ENCODE measurements at regions not wholly inside any gene's neighbourhood (a gene's known extent, or its start where the extent isn't known, plus 50 kb on each side); places are given as distances from the start of the nearest gene placed in this dataset.

DNA sequence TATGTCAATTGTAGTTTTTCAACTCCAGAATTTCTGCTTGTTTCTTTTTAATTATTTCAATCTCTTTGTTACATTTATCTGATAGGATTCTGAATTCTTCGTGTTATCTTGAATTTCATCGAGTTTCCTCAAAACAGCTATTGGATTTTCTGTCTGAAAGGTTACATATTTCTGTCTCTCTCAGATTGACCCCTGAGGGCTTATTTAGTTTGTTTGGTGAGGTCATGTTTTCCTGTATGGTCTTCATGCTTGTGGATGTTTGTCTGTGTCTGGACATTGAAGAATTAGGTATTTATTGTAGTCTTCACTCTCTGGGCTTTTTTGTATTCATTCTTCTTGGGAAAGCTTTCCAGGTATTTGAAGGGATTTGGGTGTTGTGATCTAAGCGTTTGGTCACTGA lies 85.6 kb downstream of the SNAPC1 start:
- no peak for ATAC-seq
- DNase-seq, result no peak

DNA sequence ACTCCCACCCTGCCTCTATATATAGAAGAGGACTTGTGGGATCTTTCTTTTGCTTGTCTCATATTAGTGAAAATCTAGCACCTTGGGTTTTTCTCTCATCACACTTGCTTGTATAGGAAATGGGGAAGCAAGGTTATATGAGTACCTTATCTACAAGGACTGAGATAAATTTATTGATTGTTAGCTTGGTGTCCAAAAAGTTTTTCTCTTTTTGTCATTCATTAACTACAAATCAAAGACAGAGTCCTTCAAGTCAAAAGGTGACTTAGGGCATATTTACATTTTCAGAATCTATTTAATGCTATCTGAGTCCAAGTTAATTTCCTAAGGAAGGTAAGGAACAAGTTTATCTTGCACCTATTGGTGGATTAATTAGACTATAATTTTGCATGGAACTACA lies 92.7 kb downstream of the SNAPC1 start:
- no peak for ATAC-seq
- DNase-seq, result no peak

DNA sequence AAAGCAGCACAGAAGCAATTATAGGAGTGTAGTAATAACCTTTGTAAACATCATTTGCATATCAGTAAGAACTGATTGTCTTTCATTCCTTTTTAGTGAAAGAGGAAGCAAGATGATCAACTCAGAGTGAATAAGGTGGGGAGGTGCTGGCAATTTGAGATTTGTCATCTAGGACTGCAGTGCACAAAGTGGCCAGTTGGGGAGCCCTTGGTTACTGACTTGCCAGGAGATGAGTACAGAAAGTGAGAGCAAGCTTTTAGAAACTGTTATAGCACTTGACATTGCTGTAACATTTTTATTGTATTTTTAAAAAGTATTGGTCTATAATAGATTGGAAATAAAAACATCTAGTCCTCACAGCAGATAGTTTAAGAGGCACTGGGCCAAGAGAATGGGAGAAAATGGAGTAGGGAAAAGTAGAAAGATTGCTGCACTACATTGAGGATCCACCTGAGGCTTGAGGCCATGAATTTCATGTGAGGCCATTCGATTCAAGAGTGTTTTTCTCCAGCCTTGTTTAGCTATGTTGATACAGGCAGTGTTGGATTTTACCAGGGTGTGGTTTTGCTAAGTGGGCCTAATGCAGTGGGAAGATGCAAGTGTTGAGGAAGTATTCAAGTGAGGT lies 98.2 kb downstream of the SNAPC1 start:
- ATAC-seq, result peak; percentile 87
- DNase-seq, result peak; percentile 69

DNA sequence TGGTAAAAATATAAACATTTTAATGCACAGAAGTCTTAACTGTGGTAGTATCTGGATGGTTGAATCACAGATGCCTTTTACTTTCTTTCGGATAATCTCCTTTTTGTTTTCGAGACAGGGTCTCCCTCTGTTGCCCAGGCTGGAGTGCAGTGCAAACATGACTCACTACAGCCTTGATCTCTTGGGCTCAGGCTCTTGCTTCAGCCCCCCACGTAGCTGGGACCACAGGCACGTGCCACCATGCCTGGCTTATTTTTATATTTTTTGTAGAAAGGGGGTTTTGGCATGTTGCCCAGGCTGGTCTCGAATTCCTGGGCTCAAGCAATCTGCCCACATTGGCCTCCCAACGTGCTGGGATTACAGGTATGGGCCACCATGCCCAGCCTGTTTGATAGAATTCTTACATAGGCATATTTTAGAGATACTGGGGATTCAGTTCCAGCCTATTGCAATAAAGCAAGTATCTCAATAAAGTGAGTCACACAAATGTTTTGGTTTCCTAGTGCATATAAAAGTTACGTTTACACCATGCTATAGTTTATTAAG lies 99.2 kb downstream of the SNAPC1 start:
- ATAC-seq (no peak), DNase-seq (no peak)

DNA sequence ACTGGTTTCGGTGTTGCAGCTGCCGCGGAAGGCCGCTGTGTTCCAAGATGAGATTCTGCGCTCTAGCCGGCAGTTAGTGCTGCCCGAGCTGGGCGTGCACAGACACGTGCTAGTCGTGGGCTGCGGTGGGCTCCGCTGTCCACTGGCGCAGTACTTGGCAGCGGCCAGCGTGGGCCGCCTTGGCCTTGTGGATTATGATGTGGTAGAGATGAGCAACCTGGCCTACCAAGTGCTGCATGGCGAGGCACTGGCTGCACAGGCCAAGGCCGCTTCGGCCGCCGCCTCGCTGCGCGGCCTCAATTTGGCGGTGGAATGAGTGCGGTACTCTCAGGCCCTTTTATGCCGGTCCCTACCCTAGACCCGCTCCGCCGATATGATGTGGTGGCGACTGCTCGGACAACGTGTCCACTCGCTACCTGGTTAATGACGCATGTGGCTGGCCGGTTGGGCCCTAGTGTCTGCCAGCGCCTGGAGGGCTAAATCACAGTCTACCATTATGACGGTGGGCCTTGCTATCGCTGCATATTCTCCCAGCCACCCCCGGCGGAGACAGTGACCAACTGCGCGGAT lies 102.2 kb downstream of the SNAPC1 start:
- no peak for ATAC-seq
- DNase-seq, result no peak

DNA sequence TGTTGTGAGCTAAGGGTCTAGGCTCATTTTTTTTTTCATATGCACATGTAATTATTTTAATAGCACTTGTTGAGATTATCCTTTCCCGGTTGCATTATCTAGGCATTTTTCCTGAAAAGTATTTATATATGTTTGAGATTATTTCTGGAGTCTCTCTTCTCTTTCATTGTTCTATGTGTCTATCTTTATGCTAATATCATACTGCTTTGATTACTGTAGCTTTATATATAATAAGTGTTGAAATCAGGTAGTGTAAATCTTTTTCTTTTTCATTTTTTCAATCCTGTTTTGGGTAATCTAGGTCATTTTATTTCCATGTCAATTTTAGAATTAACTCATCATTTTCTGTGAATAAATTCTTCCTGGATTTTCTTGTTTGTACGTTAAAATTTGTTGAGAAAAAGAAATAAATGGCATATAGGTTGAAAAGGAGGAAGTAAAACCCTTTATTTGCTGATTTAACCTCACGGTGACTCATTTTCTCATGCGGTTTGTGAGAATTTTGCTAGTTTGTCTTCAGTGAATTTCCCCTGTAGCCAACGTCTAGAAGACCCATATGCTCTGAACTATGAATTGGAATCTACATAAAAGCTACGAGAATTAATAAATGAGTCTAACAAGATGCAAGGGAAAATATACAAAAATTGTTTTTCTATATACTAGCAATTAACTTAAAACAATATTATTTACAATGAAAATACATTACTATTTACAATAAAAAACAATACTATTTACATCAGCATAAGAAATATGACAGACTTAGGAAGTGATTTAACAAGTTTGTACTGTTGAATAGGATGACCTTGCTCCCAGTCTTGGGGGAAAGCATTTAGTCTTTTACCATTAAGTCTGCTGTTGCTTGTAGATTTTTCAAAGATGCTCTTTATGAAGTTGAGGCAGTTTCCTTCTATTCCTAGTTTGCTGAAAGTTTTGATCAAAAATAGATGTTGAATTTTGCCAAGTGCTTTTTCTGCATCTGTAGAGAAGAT lies 105.0 kb downstream of the SNAPC1 start:
- no peak for DNase-seq
- ATAC-seq, result no peak

DNA sequence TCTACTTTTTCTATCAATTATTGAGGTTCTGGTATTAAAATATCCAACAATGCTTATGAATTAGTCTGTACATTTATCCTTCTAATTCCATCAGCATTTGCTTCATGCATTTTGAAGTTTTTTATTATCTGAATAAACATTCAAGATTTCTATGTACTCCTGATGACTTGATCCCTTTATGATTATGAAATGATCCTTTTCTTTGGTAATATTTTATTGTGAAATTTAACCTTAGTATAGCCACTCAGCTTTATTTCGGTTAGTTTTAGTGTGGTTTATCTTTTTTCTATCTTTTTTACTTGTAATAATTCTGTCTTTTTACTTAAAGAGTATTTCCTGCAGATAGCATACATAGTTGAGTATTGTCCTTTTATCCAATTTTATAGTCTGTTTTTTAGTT lies 106.6 kb downstream of the SNAPC1 start:
- no peak for ATAC-seq
- no peak for DNase-seq

DNA sequence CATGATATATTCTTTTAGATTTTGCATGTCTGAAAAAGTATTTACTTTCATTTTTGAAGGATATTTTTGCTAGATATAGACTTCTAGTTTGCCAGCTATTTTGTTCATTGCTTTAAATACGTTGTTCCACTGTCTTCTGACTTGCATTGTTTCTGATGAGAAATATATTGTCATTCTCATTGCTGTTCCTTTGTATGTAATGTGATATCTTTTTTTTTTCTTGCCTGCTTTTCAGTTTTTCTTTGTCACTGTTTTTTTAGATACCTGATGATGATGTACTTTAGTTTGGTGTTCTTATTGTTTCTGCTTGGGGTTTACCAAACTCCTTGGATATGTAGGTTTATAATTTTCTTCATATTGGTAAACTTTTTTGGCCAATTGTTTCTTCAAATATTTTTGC lies 107.9 kb downstream of the SNAPC1 start:
- ATAC-seq (no peak), DNase-seq (no peak)

DNA sequence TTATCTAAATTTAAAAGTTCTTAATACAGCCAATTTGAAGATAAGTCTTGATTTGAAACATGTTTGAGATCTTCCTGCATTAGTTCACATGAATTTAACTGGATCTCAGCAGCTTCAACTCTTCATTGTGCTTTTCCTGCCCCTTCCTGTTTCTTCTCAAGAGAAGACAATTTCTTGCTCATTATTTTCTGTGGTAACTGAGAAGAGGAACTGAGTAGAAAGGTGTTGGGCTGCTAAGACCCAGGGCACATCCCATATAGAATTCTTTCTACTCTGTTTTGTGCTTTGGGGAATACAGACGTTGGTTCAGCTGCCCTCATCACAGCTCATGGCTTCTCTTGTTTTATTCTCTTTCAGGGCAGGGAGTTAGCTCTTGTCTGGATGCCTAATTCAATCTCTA lies 110.2 kb downstream of the SNAPC1 start:
- ATAC-seq (no peak), DNase-seq (no peak)

DNA sequence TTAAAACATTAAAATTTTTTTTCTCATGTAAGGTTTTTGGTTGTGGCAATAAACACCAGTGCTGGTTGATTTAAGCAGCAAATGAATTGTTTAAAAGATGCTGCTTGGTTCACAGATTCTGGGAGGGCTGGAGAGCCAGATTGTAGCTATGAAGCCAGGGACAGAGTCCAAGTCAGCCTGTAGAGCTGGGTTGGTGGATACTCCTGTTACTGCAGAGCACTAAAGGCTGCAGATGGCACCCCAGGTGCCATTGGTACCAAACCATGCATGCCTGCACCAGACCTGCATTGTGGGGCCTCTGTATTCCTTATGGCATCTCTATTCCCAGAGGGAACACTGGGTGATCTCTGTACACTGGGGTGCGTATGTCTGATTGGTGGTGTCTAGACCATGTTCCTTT lies 113.3 kb downstream of the SNAPC1 start:
- DNase-seq (no peak), ATAC-seq (no peak)

DNA sequence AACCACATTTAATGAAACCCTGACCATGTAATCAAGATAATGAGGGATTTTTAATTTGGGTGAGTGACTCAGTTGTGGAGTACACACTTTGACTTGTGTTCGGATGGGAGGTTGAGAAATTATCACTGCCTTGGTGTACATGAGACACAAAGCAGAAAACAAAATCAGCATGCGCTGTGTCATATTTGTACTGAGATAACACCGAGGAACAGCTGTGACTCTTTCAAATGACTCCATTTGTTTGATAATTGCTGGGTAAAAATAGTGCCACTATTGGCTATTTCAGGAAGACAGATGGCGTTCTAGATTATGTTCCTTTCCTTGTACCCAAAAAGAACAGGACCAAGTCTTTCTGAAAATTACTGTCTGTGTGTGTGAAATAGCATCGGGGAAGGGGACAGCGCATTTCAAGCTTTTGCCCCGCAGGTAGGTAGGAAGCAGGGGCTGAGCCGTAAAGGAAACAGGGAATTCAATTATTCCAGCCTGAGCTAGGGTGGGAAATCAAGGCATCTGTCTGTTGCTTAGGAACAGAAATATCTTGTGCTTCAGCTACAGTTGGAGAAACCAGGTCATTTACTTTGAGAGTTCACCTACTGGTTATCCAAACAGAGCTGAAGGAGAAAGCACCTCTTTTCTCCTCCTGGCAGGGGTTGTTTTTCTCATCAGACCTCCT lies 114.3 kb downstream of the SNAPC1 start:
- DNase-seq (no peak), ATAC-seq (no peak)

DNA sequence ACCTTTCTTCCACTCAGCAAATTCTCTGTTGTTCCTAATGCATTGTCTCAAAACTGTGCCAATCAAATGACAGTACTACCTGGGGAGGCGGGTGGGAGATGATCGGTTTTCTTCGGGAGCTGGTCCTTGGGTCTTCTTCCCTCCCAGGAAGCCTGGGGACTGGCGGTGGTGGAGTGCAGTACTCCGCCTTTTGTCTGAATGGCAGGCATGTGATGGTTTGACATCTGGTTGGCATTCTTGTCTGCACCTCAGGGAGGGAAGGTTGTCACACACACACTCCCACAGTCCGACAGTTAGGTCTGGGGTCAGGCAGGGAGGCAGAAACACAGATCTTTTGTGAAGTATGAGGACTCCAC lies 114.8 kb downstream of the SNAPC1 start:
- DNase-seq (no peak), ATAC-seq (no peak)

DNA sequence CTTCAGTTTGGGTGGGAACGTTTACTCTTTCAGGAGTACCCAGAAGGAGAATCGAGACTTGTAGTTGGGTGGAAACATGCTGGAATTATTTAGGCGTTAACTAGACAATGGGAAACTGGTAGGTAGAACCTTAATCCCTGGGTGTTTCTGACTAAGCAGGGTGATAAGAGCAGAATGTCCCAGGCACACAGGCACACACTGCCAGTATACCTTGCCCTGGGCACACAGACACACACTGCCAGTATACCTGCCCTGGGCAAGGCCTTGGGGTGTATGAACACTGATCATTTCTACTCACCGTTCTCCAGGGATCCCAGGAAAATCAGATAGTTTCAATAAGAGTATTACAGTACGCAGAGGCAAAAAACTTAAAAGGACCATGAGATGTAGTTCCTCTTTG lies 115.5 kb downstream of the SNAPC1 start:
- no peak for ATAC-seq
- no peak for DNase-seq

DNA sequence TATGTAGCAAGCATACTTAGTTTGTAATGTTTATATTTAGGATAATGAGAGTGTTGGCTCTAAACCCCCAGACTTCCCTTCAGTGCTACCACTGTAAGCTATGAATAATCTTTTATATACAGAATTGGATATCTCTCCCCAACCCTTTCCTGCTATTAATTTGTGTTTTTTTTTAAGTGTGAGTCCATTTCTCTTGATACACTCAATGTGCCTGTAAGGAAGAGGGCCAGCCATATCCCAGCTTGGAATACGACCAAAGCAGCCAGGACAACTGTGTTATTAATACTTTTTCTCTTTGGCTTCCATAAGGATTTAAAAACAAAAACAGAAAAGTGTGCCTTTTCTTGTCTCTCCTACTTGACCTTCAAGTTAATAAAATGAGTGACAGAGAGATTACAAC lies 116.7 kb downstream of the SNAPC1 start:
- DNase-seq, result no peak
- ATAC-seq, result no peak

DNA sequence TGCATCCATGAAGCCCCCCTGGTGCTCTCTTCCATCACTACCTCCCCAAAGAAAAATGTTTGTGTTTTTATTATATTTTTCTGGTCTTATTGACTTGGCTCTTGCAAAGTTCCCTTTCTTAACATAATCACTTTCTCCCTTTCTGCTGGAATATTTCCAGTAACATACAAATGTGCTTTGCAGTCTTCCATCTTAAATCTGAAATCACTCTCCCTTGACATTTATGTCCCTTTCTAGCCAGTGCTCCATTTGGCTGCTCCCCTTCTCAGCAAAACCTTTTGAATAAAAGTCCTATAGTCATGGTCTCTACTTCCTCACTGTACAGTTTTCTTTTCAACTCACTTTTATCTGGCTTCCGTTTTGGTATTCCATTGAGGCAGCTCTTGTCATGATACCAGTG lies 118.8 kb downstream of the SNAPC1 start:
- ATAC-seq (no peak), DNase-seq (no peak)

DNA sequence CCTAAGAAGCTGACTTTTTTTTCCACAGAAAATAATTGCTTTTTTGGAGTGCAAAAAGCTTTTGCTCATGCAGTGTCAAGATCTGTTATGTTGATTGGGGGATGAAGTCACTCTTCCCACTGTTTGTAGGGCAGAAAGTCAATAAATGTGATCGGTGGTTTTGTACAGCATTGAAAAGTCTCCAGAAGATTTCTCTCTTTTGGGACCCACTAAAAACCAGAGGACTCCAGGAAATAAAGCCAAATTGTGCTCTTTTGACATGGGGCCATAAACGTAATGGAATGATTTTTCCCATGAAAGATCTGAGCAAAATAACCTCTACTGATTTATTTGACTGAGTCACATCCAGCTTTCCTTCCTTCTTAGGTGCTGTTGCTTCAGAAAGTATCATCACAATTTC lies 122.5 kb downstream of the SNAPC1 start:
- ATAC-seq (no peak), DNase-seq (no peak)

DNA sequence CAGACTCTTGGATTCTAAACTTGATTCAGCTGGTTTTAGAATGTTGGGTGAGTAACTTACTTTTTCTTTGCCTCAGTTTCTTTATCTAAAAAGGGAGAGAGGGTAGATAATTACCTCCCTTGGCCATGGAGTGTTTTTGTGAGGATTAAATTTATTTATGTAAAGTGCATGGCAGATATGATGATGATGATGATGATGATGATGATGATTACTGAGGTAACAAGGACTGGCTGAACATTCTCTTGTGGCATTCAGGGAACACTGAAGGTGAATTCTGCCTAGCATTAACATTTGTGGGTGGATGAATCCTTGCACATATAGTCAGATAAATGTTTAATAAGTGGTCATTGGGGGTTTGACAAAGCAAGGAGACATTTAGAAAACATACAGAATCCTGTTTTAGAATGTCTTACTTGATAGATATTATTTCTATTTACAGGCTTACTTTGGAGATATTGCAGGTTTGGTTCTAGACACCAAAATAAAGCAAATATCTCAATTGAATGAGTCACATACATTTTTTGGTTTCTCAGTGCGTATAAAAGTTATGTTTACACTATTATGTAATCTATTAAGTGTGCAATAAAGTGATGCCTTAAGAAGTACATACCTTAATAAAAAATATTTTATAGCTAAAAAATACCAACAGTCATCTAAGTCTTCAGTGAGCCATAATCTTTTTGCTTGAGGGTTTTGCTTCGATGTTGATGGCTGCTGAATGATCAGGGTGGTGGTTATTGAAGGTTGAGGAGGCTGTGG lies 123.2 kb downstream of the SNAPC1 start:
- no peak for ATAC-seq
- no peak for DNase-seq

DNA sequence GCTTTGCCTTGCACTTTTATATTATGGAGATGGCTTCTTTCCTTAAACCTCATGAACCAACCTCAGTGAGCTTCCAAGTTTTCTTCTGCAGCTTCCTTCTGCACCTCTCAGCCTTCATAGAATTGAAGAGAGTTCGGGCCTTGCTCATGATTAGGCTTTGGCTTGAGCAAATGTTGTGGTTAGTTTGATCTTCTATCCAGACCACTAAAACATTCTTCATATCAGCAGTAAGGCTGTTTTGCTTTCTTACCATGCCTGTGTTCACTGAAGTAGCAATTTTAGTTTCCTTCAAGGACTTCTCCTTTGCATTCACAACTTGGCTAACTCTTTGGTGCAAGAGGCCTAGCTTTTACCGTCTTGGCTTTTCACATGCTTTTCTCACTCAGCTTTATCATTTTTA lies 125.4 kb downstream of the SNAPC1 start:
- no peak for ATAC-seq
- DNase-seq, result no peak

DNA sequence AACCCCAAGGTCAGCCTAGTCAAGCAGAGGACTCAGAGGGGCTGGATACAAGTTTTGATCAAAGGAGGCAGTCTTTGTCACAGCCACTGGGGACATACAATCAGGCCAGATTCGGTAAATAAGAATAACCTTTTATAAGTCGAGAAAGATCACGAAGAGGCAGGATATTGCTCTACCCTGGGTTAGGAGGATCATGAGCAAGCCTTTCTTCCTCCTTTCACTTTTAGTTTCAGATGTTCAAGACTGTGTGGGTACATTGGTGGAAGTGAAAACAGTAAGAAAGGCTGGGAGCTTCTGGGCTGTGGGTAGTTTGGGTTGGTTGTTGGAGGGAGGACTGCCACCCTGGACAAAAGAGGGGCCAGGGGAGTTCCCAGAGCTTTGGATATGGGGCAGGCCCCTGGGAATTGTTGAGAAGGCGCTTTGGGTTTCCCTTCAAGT lies 127.7 kb downstream of the SNAPC1 start:
- DNase-seq (peak; percentile 25), ATAC-seq (peak; percentile 97)

DNA sequence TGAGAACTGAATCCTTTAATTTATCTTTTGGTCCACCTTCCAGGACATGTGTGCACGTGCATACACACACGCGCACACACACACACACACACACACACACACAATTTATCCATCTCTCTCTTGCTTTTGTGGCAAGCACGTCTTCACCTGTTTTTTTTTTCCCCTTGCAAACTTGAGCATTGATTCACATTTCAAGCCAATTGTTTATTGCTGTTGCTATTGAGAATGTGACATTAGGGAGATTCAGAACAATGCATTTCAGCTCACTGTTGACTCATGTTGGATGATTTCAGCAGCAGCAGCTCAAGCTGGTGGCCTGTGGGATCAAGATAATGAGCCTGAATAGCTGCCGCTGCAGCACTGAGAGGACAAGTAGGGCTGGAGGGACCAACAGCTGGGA lies 128.9 kb downstream of the SNAPC1 start:
- no peak for ATAC-seq
- no peak for DNase-seq

DNA sequence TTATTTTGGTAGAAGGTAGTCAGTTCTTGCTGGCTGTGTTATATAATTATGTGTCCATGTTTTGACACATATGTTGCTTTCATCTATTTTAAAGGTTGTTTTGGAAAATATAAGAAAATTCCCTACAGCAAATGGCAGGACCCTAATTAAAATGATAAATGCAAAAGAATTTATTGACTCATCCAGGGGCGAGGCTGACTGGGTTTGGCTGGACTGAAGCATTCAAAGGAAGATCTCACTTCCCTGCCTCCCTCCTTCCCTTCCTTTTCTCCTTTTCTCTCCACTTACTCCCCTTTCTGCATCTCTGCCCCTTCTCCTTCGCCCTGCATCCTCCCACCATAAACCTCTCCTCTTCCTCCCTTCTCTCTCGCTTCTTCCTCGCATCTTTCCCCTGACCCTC lies 129.6 kb downstream of the SNAPC1 start:
- no peak for DNase-seq

More for the DNA sequence above, 129.6 kb downstream of the SNAPC1 start:
- ATAC-seq, result no peak
